Peyer's patch (tissue), 4 donors: ENCODE measurements at regions not wholly inside any gene's neighbourhood (a gene's known extent, or its start where the extent isn't known, plus 50 kb on each side); places are given as distances from the start of the nearest gene placed in this dataset.

ENCODE experiments used
- POLR2A ChIP-seq, 2 donors: fragments of 450-650 bp; IDR thresholded peaks; one replicate each; pipeline ENCODE4 v1.5.1; 2017; ENCODE audit warnings: antibody characterized with exemption in 2 of 2, mild to moderate bottlenecking in 2 of 2, moderate library complexity in 2 of 2
- TF ChIP-seq, protein P1 (sequence below), 6 experiments: fragments of 450-650 bp in 4 of 6; fragments of 200-600 bp in 2 of 6; sonication (generic) in 1 of 6; IDR thresholded peaks; one replicate each; pipeline ENCODE4 v1.5.1; 2017 to 2019; ENCODE audit warnings: antibody characterized with exemption in 6 of 6, mild to moderate bottlenecking in 3 of 6, moderate library complexity in 1 of 6

DNA sequence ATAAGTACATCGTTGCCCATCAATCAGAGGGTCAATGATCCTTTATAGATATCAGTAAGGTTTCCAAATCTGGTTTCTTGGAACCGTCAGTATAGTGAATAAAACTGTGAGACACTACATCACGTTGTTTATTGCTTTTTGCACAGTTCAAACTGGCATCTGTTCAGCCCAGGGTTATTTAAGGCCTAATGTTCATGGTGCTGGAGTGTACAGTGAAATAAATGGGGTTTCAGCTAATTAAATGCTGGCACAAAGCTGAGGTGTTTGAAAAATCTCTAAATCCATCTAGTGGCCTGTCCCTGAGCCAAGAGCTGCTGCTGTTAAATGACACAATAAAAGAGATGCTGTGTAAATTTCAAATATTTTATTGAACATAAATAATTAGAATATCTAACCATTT, 69.9 kb downstream of the RPS29 start:
- TF ChIP-seq, protein P1, sequence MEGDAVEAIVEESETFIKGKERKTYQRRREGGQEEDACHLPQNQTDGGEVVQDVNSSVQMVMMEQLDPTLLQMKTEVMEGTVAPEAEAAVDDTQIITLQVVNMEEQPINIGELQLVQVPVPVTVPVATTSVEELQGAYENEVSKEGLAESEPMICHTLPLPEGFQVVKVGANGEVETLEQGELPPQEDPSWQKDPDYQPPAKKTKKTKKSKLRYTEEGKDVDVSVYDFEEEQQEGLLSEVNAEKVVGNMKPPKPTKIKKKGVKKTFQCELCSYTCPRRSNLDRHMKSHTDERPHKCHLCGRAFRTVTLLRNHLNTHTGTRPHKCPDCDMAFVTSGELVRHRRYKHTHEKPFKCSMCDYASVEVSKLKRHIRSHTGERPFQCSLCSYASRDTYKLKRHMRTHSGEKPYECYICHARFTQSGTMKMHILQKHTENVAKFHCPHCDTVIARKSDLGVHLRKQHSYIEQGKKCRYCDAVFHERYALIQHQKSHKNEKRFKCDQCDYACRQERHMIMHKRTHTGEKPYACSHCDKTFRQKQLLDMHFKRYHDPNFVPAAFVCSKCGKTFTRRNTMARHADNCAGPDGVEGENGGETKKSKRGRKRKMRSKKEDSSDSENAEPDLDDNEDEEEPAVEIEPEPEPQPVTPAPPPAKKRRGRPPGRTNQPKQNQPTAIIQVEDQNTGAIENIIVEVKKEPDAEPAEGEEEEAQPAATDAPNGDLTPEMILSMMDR (IDR thresholded peaks at IDR 0.05), result no peak
- TF ChIP-seq POLR2A (IDR thresholded peaks at IDR 0.05), result no peak
